H1 (cell line): ENCODE measurements at regions not wholly inside any gene's neighbourhood (a gene's known extent, or its start where the extent isn't known, plus 50 kb on each side); places are given as distances from the start of the nearest gene placed in this dataset.

Source experiments
- EP300 ChIP-seq, 2 experiments: IDR thresholded peaks; 1 replicate in 1 of 2; 2 replicates in 1 of 2; pipeline ENCODE4 v1.6.1; 2011 to 2012; ENCODE audit warnings: low read depth in 2 of 2, low read length in 2 of 2, mild to moderate bottlenecking in 2 of 2, borderline replicate concordance in 1 of 2, inconsistent platforms in 1 of 2, moderate library complexity in 1 of 2
- HDAC2 ChIP-seq, 2 experiments: fragments of 300-600 bp in 1 of 2; sonication (generic) in 1 of 2; IDR thresholded peaks; 2 replicates each; pipeline ENCODE4 v1.6.1; 2011 to 2012; ENCODE audit warnings: low read depth in 2 of 2, low read length in 2 of 2, mild to moderate bottlenecking in 2 of 2, moderate library complexity in 2 of 2, borderline replicate concordance in 1 of 2, inconsistent platforms in 1 of 2
- POLR2AphosphoS5 ChIP-seq: IDR thresholded peaks from 2 replicates; pipeline ENCODE4 v1.6.1; 2011; ENCODE audit warnings: low read depth, low read length
- RAD21 ChIP-seq, 2 experiments: IDR thresholded peaks in 1 of 2; conservative IDR thresholded peaks in 1 of 2; 2 replicates each; pipeline ENCODE4 v1.6.1; 2011; ENCODE audit warnings: low read depth in 2 of 2, low read length in 2 of 2, improper control_type of control experiment in 1 of 2, inconsistent platforms in 1 of 2, mild to moderate bottlenecking in 1 of 2, moderate library complexity in 1 of 2
- RNF2 ChIP-seq: fragments of 200-900, 300-1000 bp; sonication (generic); IDR thresholded peaks from 2 replicates; pipeline ENCODE4 v1.7.1; 2016; ENCODE audit warnings: borderline replicate concordance, low read depth, mild to moderate bottlenecking, antibody characterized with exemption, low read length; ENCODE audit not compliant: poor library complexity, severe bottlenecking; ENCODE audit errors: missing control alignments
- SUZ12 ChIP-seq: fragments of 200-600 bp; sonication (generic); IDR thresholded peaks from 2 replicates; pipeline ENCODE4 v1.6.1; 2012; ENCODE audit warnings: mild to moderate bottlenecking, inconsistent platforms, low read length, moderate library complexity, mixed read lengths
- ZNF274 ChIP-seq: IDR thresholded peaks from 2 replicates; pipeline ENCODE4 v1.7.0; 2012; ENCODE audit warnings: low read length, borderline replicate concordance; ENCODE audit errors: extremely low read depth
- TF ChIP-seq, protein P1 (sequence below), 3 experiments: IDR thresholded peaks; 1 replicate in 2 of 3; 2 replicates in 1 of 3; pipeline versions ENCODE4 v1.5.1 to v1.6.1; 2011; ENCODE audit warnings: low read length in 3 of 3, mild to moderate bottlenecking in 3 of 3, inconsistent platforms in 2 of 3, low read depth in 1 of 3, moderate library complexity in 1 of 3; ENCODE audit not compliant: insufficient read depth in 1 of 3; ENCODE audit errors: control extremely low read depth in 1 of 3

- no peak for TF ChIP-seq HDAC2 (IDR thresholded peaks at IDR 0.05; ENCODE audit: borderline replicate concordance in 1 of 2, low read depth in 2 of 2, low read length in 2 of 2)
- TF ChIP-seq RAD21 (IDR thresholded peaks at IDR 0.05 in 1 of 2, conservative IDR thresholded peaks at IDR 0.05 in 1 of 2; ENCODE audit: low read depth in 2 of 2, low read length in 2 of 2): no peak
- TF ChIP-seq, protein P1, sequence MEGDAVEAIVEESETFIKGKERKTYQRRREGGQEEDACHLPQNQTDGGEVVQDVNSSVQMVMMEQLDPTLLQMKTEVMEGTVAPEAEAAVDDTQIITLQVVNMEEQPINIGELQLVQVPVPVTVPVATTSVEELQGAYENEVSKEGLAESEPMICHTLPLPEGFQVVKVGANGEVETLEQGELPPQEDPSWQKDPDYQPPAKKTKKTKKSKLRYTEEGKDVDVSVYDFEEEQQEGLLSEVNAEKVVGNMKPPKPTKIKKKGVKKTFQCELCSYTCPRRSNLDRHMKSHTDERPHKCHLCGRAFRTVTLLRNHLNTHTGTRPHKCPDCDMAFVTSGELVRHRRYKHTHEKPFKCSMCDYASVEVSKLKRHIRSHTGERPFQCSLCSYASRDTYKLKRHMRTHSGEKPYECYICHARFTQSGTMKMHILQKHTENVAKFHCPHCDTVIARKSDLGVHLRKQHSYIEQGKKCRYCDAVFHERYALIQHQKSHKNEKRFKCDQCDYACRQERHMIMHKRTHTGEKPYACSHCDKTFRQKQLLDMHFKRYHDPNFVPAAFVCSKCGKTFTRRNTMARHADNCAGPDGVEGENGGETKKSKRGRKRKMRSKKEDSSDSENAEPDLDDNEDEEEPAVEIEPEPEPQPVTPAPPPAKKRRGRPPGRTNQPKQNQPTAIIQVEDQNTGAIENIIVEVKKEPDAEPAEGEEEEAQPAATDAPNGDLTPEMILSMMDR (IDR thresholded peaks at IDR 0.05; ENCODE audit: control extremely low read depth in 1 of 3, insufficient read depth in 1 of 3, low read depth in 1 of 3, low read length in 3 of 3): no peak
- no peak for TF ChIP-seq POLR2AphosphoS5
- TF ChIP-seq SUZ12: no peak
- TF ChIP-seq EP300 (IDR thresholded peaks at IDR 0.05; ENCODE audit: borderline replicate concordance in 1 of 2, low read depth in 2 of 2, low read length in 2 of 2): no peak
- TF ChIP-seq ZNF274: no peak
- TF ChIP-seq RNF2: no peak
These were observed 532.7 kb upstream of the OLFM3 start for GRCh38 chr1:102529446-102529845.
